DMS79 treated with DMSO at 0.1 percent for 48 hours (cell line): ENCODE measurements at regions not wholly inside any gene's neighbourhood (a gene's known extent, or its start where the extent isn't known, plus 50 kb on each side); places are given as distances from the start of the nearest gene placed in this dataset.
A peak's percentile ranks its signal among the peaks of the same experiment; 100 is the strongest.

Experiments used
- DNase-seq: peaks from one replicate; lab custom pipeline; 2025; lab: John Stamatoyannopoulos, UW

DNA sequence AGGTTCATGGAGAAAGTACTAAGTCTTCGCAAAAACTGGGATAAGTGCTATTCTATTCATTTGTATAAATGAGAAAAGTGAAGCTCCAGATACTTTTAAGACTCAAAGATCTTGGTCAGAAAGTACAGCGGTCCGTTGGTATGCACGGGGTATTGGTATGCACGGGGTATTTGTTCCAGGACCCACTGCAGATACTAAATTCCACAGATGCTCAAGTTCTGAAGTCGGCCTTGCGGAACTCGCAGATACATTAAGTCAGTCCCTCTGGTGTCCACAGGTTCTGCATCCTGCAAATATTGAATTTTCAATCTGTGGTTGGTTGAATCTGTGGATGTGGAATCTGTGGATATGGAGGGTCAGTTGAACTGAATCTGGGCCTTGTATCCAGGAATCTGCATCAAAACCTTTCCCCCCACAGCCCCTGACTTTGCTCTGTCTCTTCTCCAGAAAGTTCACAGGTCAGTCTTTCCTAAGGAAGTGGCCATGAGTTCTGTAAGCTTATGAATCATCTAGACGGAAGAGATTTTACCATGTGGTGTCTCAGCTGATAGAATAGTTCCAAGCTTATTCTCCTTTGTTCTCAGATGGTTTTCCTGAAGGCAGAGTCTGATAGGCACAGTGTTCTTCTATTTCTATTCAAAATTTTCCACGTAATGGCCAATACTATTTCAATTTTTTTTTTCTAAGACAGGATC, 274.7 kb downstream of the NEDD1 start:
- DNase-seq = no peak

DNA sequence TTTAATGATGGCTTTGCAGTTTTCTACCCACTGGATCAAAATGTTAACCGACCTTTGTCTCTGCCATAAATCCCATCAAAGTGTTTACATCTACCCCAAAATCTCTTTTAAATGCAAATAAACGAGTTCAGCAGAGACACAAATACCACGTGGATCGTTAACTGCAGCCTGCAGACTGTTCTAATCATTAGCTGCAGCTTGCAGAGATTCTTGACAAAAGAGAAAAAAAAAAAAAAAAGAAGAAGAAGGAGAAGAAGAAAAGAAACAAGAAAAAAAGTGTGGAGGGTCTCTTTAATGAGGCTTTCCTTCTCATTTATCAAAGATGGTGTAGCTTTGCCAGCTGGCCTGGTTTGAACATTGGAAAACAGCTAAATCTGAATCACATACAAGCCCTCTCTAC, 275.7 kb downstream of the NEDD1 start:
- peak; percentile 23 for DNase-seq

DNA sequence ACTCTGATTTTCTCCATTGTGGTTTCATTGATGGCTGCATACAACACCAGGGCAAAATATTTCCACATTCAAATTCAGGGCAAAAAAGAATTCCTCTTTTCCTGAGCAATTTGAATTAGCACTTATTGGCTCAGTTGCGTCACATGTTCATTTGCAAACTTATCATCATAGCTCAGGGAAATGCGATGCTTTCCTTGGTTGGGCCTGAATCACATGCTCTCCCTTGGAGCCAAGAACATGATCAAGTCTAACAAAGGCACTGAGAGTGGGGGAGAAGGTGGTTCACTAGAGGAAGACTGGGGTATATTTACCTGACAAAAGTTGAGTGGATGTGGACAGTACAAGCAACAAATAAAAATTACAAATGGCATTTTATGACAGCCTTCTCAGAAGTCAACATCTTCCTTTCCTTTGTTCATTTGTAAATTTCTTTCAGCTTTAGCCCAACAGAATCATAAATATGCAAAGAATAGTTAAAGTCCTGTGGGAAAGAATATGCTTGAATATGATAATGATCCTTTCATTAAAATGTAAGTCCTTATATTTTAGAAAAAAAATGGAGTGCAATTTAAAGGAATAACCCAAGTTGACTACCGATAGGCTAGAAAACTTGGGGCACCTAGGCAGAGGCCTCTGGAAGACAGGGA, 277.2 kb downstream of the NEDD1 start:
- no peak for DNase-seq

DNA sequence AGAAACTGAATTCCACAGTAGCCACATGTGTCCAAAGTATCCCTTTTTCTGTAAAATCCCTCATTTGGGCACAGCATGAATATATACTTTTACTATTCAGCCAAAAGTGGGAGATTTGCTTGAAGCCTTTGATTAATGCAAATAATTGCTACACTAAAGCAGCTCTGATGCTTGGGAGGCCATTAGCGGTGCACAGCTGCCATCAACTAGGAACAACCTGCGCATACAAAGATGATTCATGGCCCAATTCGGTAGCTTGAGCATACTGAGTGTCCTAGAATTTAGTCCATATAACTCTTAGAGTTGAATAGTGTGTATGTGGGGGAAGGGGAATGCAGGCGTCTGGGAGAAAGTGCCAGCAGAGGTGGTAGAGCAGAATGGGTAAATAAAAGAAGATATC, 277.0 kb upstream of the RMST start:
- DNase-seq = no peak

DNA sequence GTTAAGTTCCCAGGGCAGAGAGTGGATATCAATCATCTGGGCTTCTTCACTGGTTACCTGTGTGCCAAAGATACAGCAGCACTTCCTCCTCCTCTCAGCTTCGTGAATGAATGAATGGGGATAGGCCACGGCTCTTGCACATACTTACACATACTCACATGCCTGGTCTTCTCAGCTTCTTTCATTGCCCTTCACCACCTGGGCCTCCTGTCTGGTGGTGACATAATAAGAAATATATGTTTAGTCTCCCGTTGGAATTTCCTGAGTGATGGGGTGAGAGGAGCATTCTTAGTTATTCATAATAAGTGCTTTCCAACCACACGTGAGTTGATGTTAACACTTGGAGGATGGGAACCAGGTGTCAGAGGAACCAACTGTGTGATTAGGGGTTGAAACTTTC, 268.1 kb upstream of the RMST start:
- DNase-seq = no peak

DNA sequence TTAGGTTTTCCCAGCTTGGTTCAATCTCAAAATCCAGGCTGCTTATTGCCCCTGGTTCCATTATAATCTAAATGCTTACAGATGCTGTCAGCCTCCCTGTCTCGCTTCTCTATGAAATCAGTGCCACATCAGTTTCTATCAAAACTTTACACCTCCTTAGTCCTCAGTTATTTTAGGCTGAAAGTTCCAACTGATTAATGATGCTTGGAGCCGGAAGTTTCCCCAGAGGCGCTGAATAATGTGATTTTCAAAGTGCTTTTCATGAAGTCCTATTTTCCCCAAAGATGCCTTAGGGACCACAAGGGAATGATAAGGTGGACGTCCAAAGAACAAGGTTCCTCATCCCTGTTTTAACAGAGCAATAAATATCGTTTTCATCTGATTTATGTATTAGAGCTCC, 262.4 kb upstream of the RMST start:
- no peak for DNase-seq

DNA sequence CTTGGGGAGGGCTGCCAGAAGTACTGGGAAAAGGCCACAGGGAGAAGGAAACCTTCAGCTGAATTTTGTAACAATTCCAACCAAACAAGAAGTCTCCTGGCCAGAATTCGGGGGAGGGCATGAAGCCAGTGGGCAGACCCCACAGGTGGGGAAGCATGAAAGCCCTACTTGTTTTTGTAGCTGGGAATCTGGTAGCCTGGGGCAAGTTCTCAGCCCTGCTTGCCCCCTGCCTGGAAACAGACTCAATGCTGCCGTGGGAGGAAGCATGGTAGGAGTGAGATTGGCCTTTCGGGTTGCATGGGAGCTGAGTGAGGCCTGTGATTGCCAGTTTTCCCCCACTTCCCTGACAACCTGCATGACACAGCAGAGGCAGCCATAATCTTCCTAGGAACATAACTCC, 259.2 kb upstream of the RMST start:
- no peak for DNase-seq

DNA sequence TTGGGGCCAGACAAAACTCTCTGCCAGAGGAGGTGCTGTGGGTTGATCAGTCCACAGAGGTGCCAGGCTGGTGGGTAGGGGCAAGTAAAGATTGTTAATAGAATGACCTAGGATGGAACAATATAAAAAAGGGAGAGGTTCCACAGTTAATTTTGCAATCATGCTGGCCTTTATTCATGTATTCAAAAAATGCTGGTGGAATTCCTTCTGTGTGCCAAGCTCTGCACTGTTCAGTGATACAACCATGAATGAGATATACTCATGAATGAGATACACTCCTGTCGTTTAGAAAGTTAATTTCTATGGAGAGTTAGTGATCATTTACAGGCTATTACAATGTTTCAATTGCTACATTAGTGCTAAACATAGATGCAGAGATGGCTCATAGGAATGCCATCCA, 252.6 kb upstream of the RMST start:
- DNase-seq = no peak

DNA sequence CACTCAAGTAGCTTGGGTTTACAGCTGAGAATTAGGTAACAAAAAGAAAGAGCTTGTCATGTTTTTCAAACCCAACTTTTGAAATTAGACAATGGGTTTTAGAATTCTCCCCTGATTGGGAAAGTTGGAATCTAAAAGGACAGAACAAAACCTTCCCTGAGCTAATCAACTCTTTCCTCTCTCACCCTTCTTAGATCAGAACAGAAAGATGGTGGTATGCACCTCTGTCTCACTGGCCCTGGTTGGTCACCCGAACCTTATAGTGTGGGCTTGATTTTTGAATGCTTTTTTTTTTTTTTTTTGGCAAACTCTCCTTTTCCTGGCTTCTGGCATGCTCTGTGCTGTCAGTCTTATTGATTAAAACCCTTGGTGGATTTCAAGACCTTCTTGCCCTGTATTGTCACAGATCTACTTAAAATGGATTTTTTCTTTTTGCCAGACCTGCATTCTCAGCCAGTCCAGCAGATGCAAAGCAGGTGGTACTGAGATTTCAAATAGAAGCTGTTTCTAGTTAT, 251.1 kb upstream of the RMST start:
- DNase-seq = peak; percentile 84

DNA sequence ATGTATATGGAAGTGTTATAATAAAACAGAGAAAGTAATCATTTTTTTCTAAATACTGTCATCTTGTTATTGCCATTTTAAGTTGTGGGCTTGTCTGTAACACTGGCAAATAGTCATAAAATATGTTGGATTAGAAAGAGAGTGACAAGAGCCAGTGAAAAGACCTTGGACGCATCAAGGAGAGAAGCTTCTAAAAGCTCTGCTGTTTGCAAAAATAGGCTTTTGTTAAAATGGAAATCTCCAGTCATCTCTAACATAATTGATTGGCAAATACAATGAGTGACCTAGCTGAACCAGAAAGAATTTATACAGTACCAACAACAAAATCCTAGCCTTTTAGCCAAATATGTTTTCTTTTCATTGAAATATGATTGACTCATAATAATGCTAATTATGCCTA, 245.8 kb upstream of the RMST start:
- DNase-seq = no peak

DNA sequence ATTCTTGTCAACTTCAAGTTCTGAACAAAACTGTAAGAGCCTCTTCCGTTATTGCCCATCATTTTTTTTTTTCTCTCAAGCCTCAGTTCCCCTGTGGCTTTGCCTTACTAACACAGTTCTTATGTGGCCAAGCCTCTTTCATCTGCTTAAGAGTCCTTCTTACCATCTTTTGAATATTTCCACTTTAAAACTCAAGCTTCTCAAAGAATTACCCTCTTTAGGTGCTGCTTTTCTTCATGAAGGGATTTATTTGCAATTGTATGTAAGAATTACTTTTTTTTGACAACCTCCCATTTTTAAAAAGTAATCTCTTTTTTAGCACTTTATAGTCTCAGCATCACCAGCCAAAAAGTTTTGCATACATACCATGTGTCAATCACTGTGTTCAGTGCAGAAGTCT, 240.2 kb upstream of the RMST start:
- no peak for DNase-seq

DNA sequence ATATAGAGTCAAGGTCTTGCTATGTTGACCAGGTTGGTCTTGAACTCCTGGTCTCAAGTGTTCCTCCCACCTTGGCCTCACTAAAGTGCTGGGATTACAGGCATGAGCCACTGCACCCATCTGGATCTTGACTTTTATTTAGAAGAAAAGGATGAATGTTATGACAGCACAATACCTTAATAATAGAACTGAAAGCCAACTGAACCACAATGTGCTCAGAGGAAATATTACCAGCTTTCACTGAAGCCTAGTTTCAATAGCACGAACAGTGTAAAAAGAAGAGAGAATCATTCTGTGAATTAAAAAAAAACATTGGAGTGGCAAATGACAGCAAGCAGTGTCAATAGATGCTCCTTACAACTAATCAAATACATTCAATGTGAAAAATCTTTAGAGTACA, 239.2 kb upstream of the RMST start:
- DNase-seq = no peak

DNA sequence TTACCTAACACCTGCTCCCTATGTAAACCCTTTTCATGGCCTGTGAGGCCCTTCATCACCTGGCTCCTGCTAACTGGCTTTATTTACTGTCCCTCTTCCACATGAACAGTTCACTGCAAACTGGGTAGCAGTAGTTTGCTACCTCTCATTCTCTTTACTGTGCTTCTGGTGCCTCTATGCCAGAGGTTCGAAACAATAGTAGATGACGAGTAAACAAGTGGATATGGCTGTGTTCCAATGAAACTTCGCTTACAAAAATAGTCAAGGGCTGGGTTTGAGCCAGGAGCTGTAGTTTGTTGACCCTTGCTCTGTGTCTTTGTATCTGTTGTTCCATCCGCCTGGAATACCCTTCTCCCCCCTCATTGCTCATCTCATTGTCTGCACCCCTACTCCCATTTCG, 233.6 kb upstream of the RMST start:
- DNase-seq = peak; percentile 98

DNA sequence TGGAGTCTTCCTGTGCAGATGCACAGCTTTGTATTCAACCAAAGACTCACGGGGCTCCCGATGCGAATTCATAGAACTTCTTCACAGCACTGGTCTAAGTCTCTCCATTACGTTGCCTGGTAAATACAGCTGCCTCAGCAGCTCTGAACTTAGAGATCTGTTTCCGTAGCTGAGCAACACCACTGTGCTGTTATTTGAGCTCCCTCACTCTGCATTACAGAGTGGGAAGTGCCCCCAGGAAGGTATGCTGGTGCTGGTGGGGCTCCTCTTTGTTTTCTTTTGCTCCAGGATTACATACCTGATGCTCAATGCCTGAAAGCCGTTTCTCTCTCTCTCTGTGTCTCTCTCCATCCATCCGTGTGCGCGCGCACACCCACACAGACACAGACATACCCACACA, 227.5 kb upstream of the RMST start:
- DNase-seq = no peak

DNA sequence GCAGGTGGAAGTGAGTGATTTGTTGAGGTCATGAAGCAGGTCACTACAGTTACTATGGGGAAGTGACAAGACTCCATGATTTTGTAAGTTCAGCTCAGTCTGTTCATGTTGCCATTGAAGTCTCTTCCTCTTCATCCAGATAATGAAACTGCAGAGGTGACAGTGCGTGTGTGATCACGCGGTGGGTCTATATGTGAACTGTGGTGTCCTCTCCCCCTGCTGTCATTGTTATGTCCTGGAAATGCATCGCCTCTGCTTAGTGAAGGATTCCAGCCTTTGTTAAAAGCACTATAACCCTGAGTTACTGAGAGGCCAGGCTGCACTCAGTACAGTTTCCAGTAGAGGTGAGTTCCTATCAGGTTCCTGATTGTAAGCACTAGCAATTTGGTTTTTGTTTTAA, 216.2 kb upstream of the RMST start:
- no peak for DNase-seq

DNA sequence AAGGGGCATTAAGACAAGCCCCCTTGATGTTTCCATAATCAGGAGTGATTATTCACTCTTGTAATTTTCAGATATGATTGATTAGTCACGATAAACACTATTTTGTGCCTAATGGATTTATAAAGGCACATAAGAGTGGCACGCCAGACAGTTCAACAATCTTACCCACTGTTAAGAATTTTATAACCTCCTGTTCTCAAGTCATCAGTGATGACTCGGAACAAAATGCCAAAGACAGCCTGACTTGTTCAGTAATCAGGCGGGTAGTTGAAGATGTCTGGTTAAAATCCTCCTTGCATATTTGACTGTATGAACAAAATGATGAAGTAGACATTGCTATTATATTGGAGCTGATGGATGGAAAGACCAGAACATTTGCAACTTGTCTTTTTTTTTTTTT, 212.1 kb upstream of the RMST start:
- DNase-seq = no peak

DNA sequence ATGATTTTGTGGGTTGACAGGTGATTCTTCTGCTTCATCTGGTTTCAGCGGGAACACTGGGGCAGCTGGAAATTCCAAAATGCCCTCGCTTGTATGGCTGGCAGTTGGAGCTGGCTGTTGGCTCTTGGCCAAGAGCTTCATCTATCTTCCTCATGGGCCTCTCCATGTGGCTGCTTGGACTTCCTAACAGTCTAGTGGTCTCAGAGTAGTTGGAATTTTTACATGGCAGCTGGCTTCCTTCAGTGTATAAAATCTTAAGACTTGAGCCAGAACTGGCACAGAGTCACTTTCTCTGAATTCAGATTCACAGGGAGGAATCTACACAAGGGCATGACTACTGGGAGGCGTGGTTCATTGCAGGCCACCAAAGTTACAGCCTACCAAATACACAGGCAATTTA, 204.9 kb upstream of the RMST start:
- DNase-seq = no peak

DNA sequence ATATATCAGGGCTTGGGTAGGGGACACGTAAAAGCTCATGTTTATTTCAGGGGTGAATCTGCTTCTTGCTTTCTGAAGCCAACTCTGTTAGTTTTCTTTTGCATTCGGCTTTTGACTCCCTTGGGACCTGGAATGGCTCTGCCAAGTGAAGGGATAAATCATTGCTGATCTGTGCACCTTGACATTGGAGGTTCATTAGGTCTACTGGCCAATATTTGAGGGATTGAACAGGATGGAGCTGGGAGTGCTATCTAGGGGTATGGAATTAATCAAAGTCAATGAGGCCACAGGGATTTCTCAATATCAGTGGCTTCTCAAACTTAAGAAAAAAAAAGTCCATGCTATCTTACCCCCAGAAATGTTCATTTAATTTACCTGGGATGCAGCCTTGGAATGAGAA, 203.5 kb upstream of the RMST start:
- DNase-seq = no peak

DNA sequence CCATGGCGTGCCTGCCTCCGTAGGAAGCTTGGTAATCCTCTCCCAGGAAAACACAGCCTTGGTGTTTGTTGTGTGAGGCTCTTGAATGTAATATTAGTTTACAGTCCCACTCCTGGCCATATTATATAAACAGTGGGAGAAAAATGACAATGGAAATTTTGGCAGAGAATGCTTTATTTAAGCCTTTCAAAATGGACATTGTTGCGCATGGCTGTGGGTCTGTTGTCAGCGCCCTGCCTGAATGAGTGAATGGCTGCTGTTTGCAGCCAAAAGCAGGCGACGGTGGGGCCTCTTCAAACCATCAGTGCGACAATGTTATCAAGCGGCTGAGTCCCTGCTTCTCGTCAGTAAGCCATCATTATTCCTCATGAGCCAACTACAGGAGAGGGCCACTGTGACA, 201.8 kb upstream of the RMST start:
- no peak for DNase-seq

DNA sequence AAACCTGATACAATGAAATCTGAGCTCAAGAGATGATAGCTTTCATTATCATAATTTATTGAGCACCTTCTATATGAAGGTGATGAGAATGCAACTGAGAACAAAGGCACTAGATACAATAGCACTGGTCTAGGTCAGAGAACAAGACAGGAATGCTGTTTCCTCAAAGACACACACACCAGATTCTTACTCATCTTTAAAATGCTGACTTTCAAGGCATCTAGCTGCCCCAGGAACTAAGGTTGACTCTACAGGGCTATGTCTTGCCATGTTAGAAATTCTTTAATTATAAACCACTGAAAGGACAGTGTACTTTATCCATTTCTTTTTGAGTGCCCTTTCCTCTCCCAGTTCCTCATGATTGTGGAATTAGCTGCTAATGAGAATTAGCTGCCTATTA, 195.4 kb upstream of the RMST start:
- no peak for DNase-seq

DNA sequence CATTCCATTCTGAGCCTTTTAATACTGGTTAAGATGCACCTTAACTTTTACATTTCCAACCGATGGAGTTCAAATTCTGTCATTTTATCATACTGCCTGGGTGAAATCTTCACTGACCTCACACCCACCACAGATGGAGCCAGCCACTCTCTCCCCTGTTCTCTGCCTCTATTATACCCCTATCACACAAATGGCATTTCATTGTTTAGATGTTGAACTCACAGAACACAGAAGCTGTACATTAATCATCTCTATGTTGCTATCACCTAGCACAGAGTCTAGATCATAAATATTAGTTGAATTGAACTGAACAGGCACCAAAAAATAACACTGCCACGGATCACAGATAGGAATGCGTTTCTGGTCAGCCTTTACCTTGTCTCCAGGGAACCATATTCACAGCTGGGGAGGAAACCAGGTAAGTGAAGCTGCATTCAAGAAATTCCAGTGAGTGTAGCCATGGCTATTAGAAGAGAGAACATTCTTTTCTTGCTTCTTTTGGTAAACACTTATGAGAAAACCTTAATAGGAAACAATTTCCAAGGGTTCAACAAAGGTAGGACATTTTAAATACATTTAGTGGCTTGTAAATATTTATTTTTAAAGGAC, 194.9 kb upstream of the RMST start:
- no peak for DNase-seq

DNA sequence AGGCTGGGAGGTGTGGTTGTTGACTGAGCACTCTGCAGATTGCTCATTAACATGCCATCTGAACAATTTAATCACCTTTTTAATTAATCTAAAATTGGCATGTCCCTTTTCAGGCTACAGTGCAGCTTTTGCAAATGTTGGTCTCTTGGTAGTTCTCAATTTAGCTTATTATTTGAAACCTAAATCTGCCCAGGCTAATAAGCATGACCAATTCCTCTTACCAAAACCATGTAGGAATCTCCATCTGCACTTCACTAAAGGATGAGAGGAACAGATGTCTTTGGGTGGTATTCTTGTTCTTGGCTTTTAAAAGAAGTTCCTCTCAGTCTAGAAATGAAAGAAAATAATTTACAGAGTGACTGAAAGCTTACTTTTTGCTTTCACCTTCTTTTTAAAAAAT, 190.1 kb upstream of the RMST start:
- no peak for DNase-seq

DNA sequence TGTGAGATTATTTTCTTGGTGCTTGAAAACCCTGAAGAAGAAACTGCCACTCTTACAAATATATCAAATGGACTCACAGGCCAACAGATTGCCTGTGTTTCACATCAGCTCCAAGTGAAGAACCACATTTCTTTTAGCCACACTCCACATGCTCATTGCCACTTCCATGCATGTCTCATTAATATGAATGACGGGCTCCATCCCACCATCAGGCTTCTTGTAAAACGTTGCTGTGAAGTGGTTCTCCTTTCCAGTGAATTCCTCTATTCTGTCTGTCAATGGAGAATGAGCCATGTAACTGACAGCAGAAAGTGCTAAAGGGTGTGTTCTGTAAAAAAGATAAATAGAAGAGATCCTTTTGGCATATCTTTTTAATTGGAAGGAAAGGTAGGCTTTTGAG, 188.2 kb upstream of the RMST start:
- peak; percentile 53 for DNase-seq

DNA sequence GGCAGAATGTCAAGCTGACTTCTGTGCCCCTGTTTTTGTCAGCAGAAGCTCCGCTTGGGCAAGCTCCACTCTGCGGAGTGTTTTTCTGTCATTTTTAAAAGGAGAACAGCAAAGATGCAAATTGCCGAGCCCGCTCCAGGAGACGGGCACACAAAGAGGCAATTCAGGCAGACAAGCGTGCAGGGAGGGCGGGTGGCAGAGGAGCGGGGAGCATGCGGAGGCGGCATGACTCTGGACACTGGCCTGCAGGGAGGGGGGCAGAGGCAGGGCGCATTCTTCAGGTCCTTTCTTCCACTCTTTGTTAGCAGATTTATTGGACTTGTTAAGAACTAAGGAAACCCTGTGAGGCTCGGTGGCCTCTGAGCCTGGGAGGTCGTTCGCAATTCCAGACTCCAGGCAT, 187.3 kb upstream of the RMST start:
- peak; percentile 60 for DNase-seq
